ENCODE measurements at regions not wholly inside any gene's neighbourhood (a gene's known extent, or its start where the extent isn't known, plus 50 kb on each side); places are given as distances from the start of the nearest gene placed in this dataset.

DNA sequence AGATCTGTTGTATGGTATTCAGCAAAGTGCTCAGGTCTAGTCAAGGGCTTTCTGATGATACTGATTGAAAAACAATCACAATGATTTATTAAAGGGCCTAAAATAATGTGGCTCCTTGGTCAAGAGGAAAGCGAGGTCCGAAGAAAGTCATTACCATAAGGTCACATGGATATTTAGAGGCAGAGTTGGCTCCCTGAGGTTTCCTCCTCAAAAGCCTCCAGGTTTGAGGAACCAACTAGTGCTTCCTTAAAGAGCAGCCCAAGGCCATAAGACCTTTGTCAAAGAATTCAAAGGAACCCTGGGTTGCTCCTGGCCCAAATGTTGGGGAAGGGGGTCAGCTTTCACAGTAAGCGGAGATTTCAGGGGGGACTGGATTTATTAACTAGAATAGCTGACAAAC lies 280.7 kb upstream of the ATP5MC3 start:
- DNase-seq (ENCODE audit: low read depth): no peak
- in situ Hi-C loops (cut with HindIII; ENCODE audit: low sequenced_read_pairs): no loop called here
- TF ChIP-seq, protein P1, sequence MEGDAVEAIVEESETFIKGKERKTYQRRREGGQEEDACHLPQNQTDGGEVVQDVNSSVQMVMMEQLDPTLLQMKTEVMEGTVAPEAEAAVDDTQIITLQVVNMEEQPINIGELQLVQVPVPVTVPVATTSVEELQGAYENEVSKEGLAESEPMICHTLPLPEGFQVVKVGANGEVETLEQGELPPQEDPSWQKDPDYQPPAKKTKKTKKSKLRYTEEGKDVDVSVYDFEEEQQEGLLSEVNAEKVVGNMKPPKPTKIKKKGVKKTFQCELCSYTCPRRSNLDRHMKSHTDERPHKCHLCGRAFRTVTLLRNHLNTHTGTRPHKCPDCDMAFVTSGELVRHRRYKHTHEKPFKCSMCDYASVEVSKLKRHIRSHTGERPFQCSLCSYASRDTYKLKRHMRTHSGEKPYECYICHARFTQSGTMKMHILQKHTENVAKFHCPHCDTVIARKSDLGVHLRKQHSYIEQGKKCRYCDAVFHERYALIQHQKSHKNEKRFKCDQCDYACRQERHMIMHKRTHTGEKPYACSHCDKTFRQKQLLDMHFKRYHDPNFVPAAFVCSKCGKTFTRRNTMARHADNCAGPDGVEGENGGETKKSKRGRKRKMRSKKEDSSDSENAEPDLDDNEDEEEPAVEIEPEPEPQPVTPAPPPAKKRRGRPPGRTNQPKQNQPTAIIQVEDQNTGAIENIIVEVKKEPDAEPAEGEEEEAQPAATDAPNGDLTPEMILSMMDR (IDR thresholded peaks at IDR 0.05; ENCODE audit: low read depth, low read length, missing control alignments): no peak
- H3K4me3 ChIP-seq (ENCODE audit: low read depth, low read length): no peak overlapping the region

DNA sequence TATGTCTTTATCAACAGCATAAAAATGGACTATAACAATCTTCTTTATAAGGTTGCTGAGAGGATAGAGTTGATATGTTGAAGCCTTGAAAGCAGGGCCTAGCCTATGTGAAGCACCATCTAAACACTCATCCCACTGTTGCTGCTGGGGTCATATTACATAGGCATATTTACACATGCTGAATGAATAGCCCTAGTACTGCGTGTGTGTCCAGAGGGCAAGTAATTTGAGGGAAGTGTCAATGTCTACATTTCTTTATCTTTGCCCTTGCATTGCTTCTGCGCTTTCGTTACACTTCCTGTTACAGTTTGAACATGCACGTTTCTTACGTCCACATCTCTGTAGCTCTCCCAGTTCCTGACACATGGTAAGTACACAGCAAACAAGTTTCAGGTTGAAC lies 280.3 kb upstream of the ATP5MC3 start:
- no peak overlapping the region for H3K4me3 ChIP-seq (ENCODE audit: low read depth, low read length)
- TF ChIP-seq, protein P1 (IDR thresholded peaks at IDR 0.05; ENCODE audit: low read depth, low read length, missing control alignments): no peak
- no peak for DNase-seq (ENCODE audit: low read depth)
- in situ Hi-C loops (cut with HindIII; ENCODE audit: low sequenced_read_pairs): no loop called here

DNA sequence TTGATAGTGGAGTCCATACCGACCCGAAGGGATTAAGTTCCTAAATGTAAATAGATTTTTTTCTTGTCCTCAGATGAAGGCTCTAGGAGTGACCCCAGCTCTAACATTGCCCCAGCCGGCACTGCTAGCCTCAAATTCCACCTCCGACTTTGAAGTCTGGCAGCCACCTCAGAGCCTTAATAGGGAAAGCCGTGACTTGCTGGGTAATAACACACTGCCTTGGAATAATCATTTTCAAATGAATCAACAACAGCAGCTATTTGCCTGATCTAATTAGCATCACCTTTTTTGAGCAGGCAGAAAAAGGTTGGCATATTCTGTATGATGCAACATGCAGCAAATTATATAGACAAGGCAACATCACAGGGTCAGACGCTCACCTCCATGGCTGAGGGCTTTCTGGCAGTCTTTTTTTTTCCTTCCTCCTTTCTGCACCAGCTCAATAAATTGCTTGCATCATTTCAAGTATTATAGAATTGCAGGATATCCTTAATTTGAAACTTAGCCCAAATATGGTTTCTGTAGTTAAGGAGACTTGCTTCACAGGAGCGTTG lies 276.5 kb upstream of the ATP5MC3 start:
- in situ Hi-C loops (cut with HindIII; ENCODE audit: low sequenced_read_pairs): no loop called here
- TF ChIP-seq, protein P1 (IDR thresholded peaks at IDR 0.05; ENCODE audit: low read depth, low read length, missing control alignments): no peak
- no peak overlapping the region for H3K4me3 ChIP-seq (ENCODE audit: low read depth, low read length)
- no peak for DNase-seq (ENCODE audit: low read depth)

DNA sequence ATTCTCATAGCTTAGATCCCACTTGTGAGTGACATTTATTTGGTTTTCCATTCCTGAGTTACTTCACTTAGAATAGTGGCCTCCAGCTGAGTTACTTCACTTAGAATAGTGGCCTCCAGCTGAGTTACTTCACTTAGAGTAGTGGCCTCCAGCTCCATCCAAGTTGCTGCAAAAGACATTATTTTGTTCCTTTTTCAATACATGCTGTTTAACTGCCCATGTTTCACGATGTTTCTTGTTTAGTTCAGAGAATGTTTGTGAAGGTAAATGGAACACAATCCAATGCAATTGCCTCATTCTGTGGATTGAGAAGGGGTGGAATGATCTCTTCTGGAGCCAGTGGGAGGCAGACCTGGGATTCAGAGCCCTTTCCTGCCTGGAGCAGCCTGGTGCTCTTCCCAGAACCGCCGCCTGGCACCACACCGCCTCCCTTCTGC lies 273.5 kb upstream of the ATP5MC3 start:
- TF ChIP-seq, protein P1 (IDR thresholded peaks at IDR 0.05; ENCODE audit: low read depth, low read length, missing control alignments): no peak
- in situ Hi-C loops (cut with HindIII; ENCODE audit: low sequenced_read_pairs): no loop called here
- no peak for DNase-seq (ENCODE audit: low read depth)
- no peak overlapping the region for H3K4me3 ChIP-seq (ENCODE audit: low read depth, low read length)

DNA sequence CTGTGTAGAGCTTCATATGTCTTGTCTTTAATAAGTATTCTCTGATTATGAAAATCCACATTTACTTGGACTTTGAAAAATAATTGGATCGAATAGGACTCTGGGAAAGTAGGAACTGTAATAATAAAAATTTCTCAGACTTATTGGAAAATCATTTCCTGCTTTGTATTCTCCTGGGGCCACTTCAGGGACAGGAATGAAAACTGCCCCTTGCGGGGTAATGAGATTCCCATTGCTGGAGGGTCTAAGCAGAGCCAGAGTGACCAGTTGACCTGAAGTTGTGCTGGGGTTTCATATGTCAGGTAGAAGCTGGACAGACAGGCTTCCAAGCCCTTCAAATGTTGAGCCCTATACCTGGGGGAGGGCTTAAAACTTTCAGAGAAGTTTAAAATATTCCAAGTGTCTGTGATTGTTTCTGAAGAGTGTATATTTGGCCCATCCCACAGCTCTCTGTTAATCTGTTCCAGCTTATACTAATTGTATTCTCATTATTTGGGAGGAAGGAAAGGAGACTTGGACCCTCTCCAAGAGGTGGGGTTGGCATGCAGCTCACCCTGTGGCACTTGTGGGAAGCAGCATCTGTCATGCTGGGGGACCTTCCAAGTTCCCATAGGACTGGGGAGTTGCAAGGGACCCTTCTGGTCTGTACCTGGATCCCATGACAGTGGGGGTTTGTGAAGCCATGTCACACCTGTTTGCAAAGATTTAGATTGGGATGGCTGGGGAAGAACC lies 268.7 kb upstream of the ATP5MC3 start:
- no peak for DNase-seq (ENCODE audit: low read depth)
- H3K4me3 ChIP-seq (ENCODE audit: low read depth, low read length): no peak overlapping the region
- TF ChIP-seq, protein P1 (IDR thresholded peaks at IDR 0.05; ENCODE audit: low read depth, low read length, missing control alignments): no peak
- in situ Hi-C loops (cut with HindIII; ENCODE audit: low sequenced_read_pairs): no loop called here

DNA sequence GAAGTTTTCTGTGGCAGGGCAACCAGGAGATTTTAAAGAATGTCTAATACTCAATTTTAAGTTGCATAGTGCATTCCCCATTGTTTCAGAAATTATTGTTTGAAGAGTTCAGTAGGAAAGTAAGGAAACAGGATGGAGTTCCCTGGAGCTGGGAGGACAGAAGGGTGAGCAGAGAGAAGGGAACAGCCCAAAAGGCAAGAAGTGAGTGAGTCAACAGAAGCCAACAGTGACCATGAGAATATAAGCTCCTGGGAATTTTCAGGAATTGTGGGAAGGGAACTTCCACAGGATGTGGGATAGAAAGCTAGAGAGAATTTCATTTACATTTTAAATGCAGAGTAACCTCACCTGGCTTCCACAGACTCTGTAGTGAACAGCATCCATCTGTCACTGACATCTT lies 268.1 kb upstream of the ATP5MC3 start:
- in situ Hi-C loops (cut with HindIII; ENCODE audit: low sequenced_read_pairs): no loop called here

More for the DNA sequence above, 268.1 kb upstream of the ATP5MC3 start:
- TF ChIP-seq, protein P1 (IDR thresholded peaks at IDR 0.05; ENCODE audit: low read depth, low read length, missing control alignments): no peak
- H3K4me3 ChIP-seq (ENCODE audit: low read depth, low read length): no peak overlapping the region
- no peak for DNase-seq (ENCODE audit: low read depth)
